ENCODE measurements at regions not wholly inside any gene's neighbourhood (a gene's known extent, or its start where the extent isn't known, plus 50 kb on each side); places are given as distances from the start of the nearest gene placed in this dataset.
"Not testable (repeated sequence)": the region's sequence is repeated elsewhere in the genome, so short reads cannot be mapped to it uniquely, and the experiment has no call there.

DNA sequence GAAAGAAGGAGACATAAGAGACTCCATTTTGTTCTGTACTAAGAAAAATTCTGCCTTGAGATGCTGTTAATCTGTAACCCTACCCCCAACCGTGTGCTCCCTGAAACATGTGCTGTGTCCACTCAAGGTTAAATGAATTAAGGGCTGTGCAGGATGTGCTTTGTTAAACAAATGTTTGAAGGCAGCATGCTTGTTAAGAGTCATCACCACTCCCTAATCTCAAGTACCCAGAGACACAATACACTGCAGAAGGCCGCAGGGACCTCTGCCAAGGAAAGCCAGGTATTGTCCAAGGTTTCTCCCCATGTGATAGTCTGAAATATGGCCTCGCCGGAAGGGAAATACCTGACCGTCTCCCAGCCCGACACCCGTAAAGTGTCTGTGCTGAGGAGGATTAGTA is 152.4 kb upstream of the NOTCH2NLA start:
- H3K4me1 Mint-ChIP-seq (ENCODE audit: unreplicated experiment), result peaks cover 15% of the 10 kb centered on the region
- H3K27ac Mint-ChIP-seq (ENCODE audit: unreplicated experiment); H3K9me3 Mint-ChIP-seq (ENCODE audit: unreplicated experiment); DNase-seq (ENCODE audit: extremely low spot score, unreplicated experiment); H3K4me3 Mint-ChIP-seq (ENCODE audit: unreplicated experiment); H3K36me3 Mint-ChIP-seq (ENCODE audit: unreplicated experiment); H3K27me3 Mint-ChIP-seq (ENCODE audit: unreplicated experiment): not testable (repeated sequence)

GRCh38 chr1:146376708-146377496 is 148.1 kb upstream of the NOTCH2NLA start:
- peak; percentile 88 for DNase-seq (ENCODE audit: extremely low spot score, unreplicated experiment)
- peak overlapping the region; percentile 82 for H3K4me3 Mint-ChIP-seq (ENCODE audit: unreplicated experiment)
- H3K36me3 Mint-ChIP-seq (ENCODE audit: unreplicated experiment); H3K27me3 Mint-ChIP-seq (ENCODE audit: unreplicated experiment); H3K9me3 Mint-ChIP-seq (ENCODE audit: unreplicated experiment): not testable (repeated sequence)
- peak overlapping the region; percentile 99 for H3K27ac Mint-ChIP-seq (ENCODE audit: unreplicated experiment)
- peaks cover 18% of the 10 kb centered on the region for H3K4me1 Mint-ChIP-seq (ENCODE audit: unreplicated experiment)

DNA sequence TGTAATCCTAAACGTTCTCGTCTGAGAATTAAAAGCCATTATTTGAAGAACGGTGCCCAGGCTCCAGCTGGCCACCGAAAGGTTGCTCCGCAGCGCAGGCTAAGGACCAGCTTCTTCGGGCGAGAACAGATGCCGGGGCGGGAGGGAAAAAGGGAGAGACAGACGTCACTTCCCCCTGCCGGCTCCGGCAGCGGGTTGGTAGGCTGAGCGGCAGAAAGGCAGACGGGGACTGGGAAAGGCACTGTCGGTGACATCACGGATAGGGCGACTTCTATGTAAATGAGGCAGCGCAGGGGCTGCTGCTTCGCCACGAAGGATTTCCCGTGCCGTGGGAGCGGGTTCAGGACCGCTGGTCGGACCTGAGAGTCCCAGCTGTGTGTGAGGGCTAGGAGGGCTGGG is 147.5 kb upstream of the NOTCH2NLA start:
- peaks cover 18% of the 10 kb centered on the region for H3K4me1 Mint-ChIP-seq (ENCODE audit: unreplicated experiment)
- peak overlapping the region; percentile 99 for H3K27ac Mint-ChIP-seq (ENCODE audit: unreplicated experiment)
- peak; percentile 94 for DNase-seq (ENCODE audit: extremely low spot score, unreplicated experiment)
- H3K9me3 Mint-ChIP-seq (ENCODE audit: unreplicated experiment); H3K27me3 Mint-ChIP-seq (ENCODE audit: unreplicated experiment); H3K36me3 Mint-ChIP-seq (ENCODE audit: unreplicated experiment): not testable (repeated sequence)
- H3K4me3 Mint-ChIP-seq (ENCODE audit: unreplicated experiment), result peak overlapping the region; percentile 82

GRCh38 chr1:146375108-146375507 is 146.3 kb upstream of the NOTCH2NLA start:
- H3K4me1 Mint-ChIP-seq (ENCODE audit: unreplicated experiment), result peaks cover 18% of the 10 kb centered on the region
- not testable (repeated sequence) for H3K4me3 Mint-ChIP-seq (ENCODE audit: unreplicated experiment); H3K27ac Mint-ChIP-seq (ENCODE audit: unreplicated experiment); H3K36me3 Mint-ChIP-seq (ENCODE audit: unreplicated experiment); DNase-seq (ENCODE audit: extremely low spot score, unreplicated experiment); H3K9me3 Mint-ChIP-seq (ENCODE audit: unreplicated experiment); H3K27me3 Mint-ChIP-seq (ENCODE audit: unreplicated experiment)

GRCh38 chr1:146369940-146370339 is 141.1 kb upstream of the NOTCH2NLA start:
- Mint-ChIP-seq H3K27ac (ENCODE audit: unreplicated experiment) (peak overlapping the region; percentile 54), H3K4me3 (ENCODE audit: unreplicated experiment) (peak overlapping the region; percentile 67)
- not testable (repeated sequence) for H3K27me3 Mint-ChIP-seq (ENCODE audit: unreplicated experiment); H3K36me3 Mint-ChIP-seq (ENCODE audit: unreplicated experiment); H3K4me1 Mint-ChIP-seq (ENCODE audit: unreplicated experiment); DNase-seq (ENCODE audit: extremely low spot score, unreplicated experiment); H3K9me3 Mint-ChIP-seq (ENCODE audit: unreplicated experiment)

DNA sequence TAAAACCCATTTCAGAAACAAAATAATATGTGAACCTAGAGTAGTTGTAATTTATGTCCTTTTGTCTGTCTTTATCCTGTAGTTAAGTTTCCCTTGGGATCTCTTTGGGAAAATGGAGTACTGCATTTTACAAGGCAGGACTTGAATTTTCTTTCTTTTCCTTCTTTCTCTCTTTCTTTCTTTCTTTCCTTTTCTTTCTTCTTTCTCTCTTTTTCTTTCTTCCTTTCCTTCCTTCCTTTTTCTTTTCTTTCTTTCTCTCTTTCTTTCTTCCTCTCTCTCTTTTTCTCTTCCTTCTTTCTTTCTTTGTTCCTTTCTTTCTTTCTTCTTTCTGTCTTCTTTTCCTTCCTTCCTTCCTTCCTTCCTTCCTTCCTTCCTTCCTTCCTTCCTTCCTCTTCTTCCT is 126.6 kb upstream of the NOTCH2NLA start:
- not testable (repeated sequence) for H3K4me3 Mint-ChIP-seq (ENCODE audit: unreplicated experiment); H3K27ac Mint-ChIP-seq (ENCODE audit: unreplicated experiment); H3K4me1 Mint-ChIP-seq (ENCODE audit: unreplicated experiment); H3K27me3 Mint-ChIP-seq (ENCODE audit: unreplicated experiment); DNase-seq (ENCODE audit: extremely low spot score, unreplicated experiment); H3K9me3 Mint-ChIP-seq (ENCODE audit: unreplicated experiment); H3K36me3 Mint-ChIP-seq (ENCODE audit: unreplicated experiment)

- not testable (repeated sequence) for DNase-seq (ENCODE audit: extremely low spot score, unreplicated experiment); H3K4me3 Mint-ChIP-seq (ENCODE audit: unreplicated experiment); H3K36me3 Mint-ChIP-seq (ENCODE audit: unreplicated experiment); H3K27me3 Mint-ChIP-seq (ENCODE audit: unreplicated experiment); H3K9me3 Mint-ChIP-seq (ENCODE audit: unreplicated experiment); H3K4me1 Mint-ChIP-seq (ENCODE audit: unreplicated experiment); H3K27ac Mint-ChIP-seq (ENCODE audit: unreplicated experiment)
These were observed 98.0 kb upstream of the NOTCH2NLA start for GRCh38 chr1:146326863-146327262.

DNA sequence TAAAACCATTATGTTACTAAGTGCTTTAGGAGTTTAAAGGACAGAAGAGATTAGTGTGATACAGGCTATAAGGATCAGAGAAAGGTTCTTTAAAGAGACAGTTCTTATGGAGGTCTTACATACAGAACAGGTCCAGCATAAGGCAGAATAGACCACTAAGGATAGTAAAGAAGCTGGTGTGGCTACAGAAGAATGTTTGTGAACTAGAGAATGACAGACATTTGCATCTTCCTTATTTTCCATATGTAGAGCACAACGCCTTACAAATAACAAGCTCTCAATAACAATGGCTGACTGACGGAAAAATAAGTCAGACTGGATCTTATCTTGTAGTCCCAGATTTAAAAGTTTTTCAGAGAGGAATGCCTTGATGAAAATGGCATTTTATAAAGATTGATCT is 95.6 kb upstream of the NOTCH2NLA start:
- H3K4me3 Mint-ChIP-seq (ENCODE audit: unreplicated experiment), result not testable (repeated sequence)

GRCh38 chr1:146323302-146323701 is 94.5 kb upstream of the NOTCH2NLA start:
- not testable (repeated sequence) for H3K9me3 Mint-ChIP-seq (ENCODE audit: unreplicated experiment); H3K27me3 Mint-ChIP-seq (ENCODE audit: unreplicated experiment); H3K4me1 Mint-ChIP-seq (ENCODE audit: unreplicated experiment); H3K36me3 Mint-ChIP-seq (ENCODE audit: unreplicated experiment); H3K27ac Mint-ChIP-seq (ENCODE audit: unreplicated experiment); H3K4me3 Mint-ChIP-seq (ENCODE audit: unreplicated experiment); DNase-seq (ENCODE audit: extremely low spot score, unreplicated experiment)

More for the DNA sequence above, 95.6 kb upstream of the NOTCH2NLA start:
- not testable (repeated sequence) for H3K4me1 Mint-ChIP-seq (ENCODE audit: unreplicated experiment); H3K27me3 Mint-ChIP-seq (ENCODE audit: unreplicated experiment); H3K27ac Mint-ChIP-seq (ENCODE audit: unreplicated experiment); H3K9me3 Mint-ChIP-seq (ENCODE audit: unreplicated experiment); H3K36me3 Mint-ChIP-seq (ENCODE audit: unreplicated experiment); DNase-seq (ENCODE audit: extremely low spot score, unreplicated experiment)

DNA sequence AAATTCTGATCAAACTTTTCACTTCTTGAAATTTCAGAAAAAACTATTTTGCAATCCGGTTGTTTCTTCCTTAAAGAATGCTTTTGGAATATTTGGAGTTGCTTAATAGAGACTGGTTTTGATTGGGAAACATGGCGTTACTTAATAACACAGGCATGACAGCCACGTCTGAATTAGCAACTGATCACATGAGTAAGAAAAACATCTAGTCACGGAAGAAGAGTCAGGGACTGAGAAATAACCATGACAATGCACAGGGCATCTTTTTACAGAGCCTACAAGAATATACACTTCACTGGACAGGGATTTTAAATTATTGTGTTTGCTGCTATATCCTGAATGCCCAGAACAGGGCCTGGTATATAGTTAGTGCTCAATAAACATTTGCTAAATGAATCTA is 94.1 kb upstream of the NOTCH2NLA start:
- H3K9me3 Mint-ChIP-seq (ENCODE audit: unreplicated experiment); DNase-seq (ENCODE audit: extremely low spot score, unreplicated experiment); H3K4me3 Mint-ChIP-seq (ENCODE audit: unreplicated experiment); H3K4me1 Mint-ChIP-seq (ENCODE audit: unreplicated experiment); H3K27ac Mint-ChIP-seq (ENCODE audit: unreplicated experiment); H3K36me3 Mint-ChIP-seq (ENCODE audit: unreplicated experiment); H3K27me3 Mint-ChIP-seq (ENCODE audit: unreplicated experiment): not testable (repeated sequence)

GRCh38 chr1:146318715-146319114 is 89.9 kb upstream of the NOTCH2NLA start:
- not testable (repeated sequence) for H3K9me3 Mint-ChIP-seq (ENCODE audit: unreplicated experiment); DNase-seq (ENCODE audit: extremely low spot score, unreplicated experiment); H3K36me3 Mint-ChIP-seq (ENCODE audit: unreplicated experiment); H3K4me3 Mint-ChIP-seq (ENCODE audit: unreplicated experiment); H3K27me3 Mint-ChIP-seq (ENCODE audit: unreplicated experiment); H3K4me1 Mint-ChIP-seq (ENCODE audit: unreplicated experiment); H3K27ac Mint-ChIP-seq (ENCODE audit: unreplicated experiment)

DNA sequence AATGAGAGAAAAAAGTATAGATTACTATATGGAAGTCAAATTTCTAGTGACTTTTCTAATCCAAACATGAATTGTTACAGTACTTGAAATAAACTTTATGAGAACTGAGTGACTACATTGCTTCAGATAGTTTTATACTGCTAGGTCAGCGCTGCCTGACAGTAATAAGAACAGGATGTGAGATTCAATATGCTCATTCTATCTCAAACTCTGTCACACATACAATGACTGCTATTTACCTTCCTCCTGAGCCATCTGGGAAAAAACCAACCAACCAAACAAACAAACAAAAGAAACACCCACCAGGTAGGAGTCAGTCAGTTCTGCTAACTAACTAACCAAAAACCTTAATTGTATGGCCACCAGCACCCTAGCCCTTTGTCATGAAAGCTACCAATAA is 89.0 kb upstream of the NOTCH2NLA start:
- not testable (repeated sequence) for H3K4me1 Mint-ChIP-seq (ENCODE audit: unreplicated experiment); DNase-seq (ENCODE audit: extremely low spot score, unreplicated experiment); H3K27me3 Mint-ChIP-seq (ENCODE audit: unreplicated experiment); H3K4me3 Mint-ChIP-seq (ENCODE audit: unreplicated experiment); H3K27ac Mint-ChIP-seq (ENCODE audit: unreplicated experiment); H3K36me3 Mint-ChIP-seq (ENCODE audit: unreplicated experiment); H3K9me3 Mint-ChIP-seq (ENCODE audit: unreplicated experiment)

All from osteocyte (in vitro differentiated cells).